Neural progenitor cell (in vitro differentiated cells): ENCODE measurements at regions not wholly inside any gene's neighbourhood (a gene's known extent, or its start where the extent isn't known, plus 50 kb on each side); places are given as distances from the start of the nearest gene placed in this dataset.

ENCODE experiments used
- DNase-seq: peaks from one replicate; pipeline ENCODE4 v3.0.0-alpha.2; 2016; ENCODE audit warnings: low spot score
- H2AFZ ChIP-seq: fragments of 200-600 bp; sonication (generic); replicated peaks from 2 replicates; pipeline ENCODE4 v1.6.1; 2016; ENCODE audit warnings: antibody characterized with exemption
- H3F3A ChIP-seq: fragments of 200-600 bp; sonication (generic); 2 replicates; pipeline ENCODE4 v1.6.1; 2016; ENCODE audit warnings: antibody characterized with exemption, low read depth
- H3K27ac ChIP-seq: fragments of 200-600 bp; sonication (generic); 2 replicates; pipeline ENCODE4 v1.5.1; 2016; ENCODE audit warnings: mild to moderate bottlenecking
- H3K27me3 ChIP-seq: fragments of 200-600 bp; sonication (generic); 2 replicates; pipeline ENCODE4 v1.6.1; 2016; ENCODE audit warnings: mild to moderate bottlenecking, moderate library complexity
- H3K36me3 ChIP-seq: fragments of 200-600 bp; sonication (generic); 2 replicates; pipeline ENCODE4 v1.5.1; 2016
- H3K4me1 ChIP-seq: fragments of 200-600 bp; sonication (generic); 2 replicates; pipeline ENCODE4 v1.6.1; 2016; ENCODE audit warnings: mixed run types
- H3K4me2 ChIP-seq: fragments of 200-600 bp; sonication (generic); 2 replicates; pipeline ENCODE4 v1.6.1; 2016
- H3K4me3 ChIP-seq: fragments of 200-600 bp; sonication (generic); 2 replicates; pipeline ENCODE4 v1.5.1; 2016
- H3K79me2 ChIP-seq: fragments of 200-600 bp; sonication (generic); 2 replicates; pipeline ENCODE4 v1.6.1; 2016; ENCODE audit warnings: low read depth
- H3K9ac ChIP-seq: fragments of 200-600 bp; sonication (generic); 2 replicates; pipeline ENCODE4 v1.6.1; 2016
- H3K9me3 ChIP-seq: fragments of 200-600 bp; sonication (generic); 2 replicates; pipeline ENCODE4 v1.5.1; 2016; ENCODE audit warnings: low read depth
- H4K20me1 ChIP-seq: fragments of 200-600 bp; sonication (generic); 2 replicates; pipeline ENCODE4 v1.6.1; 2016; ENCODE audit warnings: low read depth
- H3K27ac Mint-ChIP-seq: 3 replicates; pipeline ENCODE4 v1.8.0; 2021; ENCODE audit warnings: mixed read lengths
- H3K27me3 Mint-ChIP-seq: 2 replicates; pipeline ENCODE4 v1.8.0; 2022; ENCODE audit warnings: low read depth, mild to moderate bottlenecking, inconsistent platforms, moderate library complexity, mixed read lengths; ENCODE audit not compliant: insufficient read depth
- H3K36me3 Mint-ChIP-seq: 3 replicates; pipeline ENCODE4 v1.8.0; 2021; ENCODE audit warnings: mixed read lengths
- H3K4me1 Mint-ChIP-seq: 3 replicates; pipeline ENCODE4 v1.8.0; 2021; ENCODE audit warnings: mixed read lengths
- H3K4me3 Mint-ChIP-seq: 3 replicates; pipeline ENCODE4 v1.8.0; 2021; ENCODE audit warnings: mild to moderate bottlenecking, moderate library complexity, mixed read lengths
- H3K9me3 Mint-ChIP-seq: 3 replicates; pipeline ENCODE4 v1.8.0; 2020; ENCODE audit warnings: mixed read lengths
- EZH2 ChIP-seq: fragments of 200-600 bp; sonication (generic); IDR thresholded peaks from 2 replicates; pipeline ENCODE4 v1.6.1; 2017; ENCODE audit warnings: antibody characterized with exemption, mild to moderate bottlenecking, moderate library complexity
- EZH2phosphoT487 ChIP-seq: fragments of 200-600 bp; sonication (generic); IDR thresholded peaks from 2 replicates; pipeline ENCODE4 v1.6.1; 2017; ENCODE audit warnings: antibody characterized with exemption
- TF ChIP-seq, protein P1 (sequence below): fragments of 200-600 bp; sonication (generic); IDR thresholded peaks from 2 replicates; pipeline ENCODE4 v1.5.1; 2017; ENCODE audit warnings: antibody characterized with exemption, mild to moderate bottlenecking

DNA sequence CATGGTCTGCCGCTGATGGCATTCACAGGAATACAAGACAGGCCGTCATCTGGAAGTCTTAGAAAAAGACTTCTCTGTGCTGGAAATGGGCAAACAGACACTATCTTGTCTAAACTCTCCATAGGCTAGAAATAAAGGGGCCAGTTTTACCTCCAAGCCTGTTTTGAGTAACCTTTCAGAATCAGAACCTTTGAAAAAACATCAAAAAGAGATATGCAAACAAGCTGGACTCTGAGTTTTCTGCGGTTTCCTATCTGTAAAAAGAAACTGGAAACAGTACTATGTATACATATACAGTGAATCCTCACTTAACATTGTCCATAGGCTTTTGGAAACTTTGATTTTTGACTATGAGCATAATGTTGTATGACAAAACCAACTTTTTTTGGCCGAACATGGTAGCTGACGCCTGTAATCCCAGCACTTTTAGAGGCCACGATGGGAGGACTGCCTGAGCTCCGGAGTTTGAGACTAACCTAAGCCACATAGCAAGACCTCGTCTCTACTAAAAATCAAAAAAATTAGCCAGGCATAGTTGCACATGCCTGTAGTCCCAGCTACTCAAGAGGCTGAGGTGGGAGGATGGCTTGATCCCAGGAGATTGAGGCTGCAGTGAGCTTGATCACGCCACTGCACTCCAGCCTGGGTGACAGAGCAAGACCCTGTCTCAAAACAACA is 92.9 kb upstream of the MAX start:
- H3K36me3 Mint-ChIP-seq = no peaks in the 10 kb centered on the region
- H3K27me3 Mint-ChIP-seq = peaks cover 13% of the 10 kb centered on the region

DNA sequence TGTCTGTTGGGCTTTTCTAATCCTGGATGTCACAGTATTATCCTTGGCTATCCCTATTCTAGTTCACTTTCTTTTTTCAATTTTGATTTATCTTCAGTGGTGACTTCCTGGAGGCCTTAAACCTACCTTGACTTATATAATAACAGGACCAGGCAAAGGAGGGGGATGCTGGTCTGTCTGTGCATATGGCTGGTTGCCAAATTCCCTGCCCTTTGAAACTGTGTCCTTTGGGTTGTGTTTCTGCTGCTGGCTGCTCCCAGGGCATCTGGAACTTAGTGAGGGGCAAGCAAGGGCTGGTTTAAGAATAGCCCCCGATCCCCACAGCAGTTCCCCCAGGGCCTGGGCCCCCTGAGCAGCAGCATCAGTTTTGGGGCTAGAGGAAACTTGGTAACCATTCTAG is 96.0 kb upstream of the MAX start:
- peaks cover 6% of the 10 kb centered on the region for H3K27me3 Mint-ChIP-seq
- H3K79me2 ChIP-seq = no peaks in the 10 kb centered on the region
- H3F3A ChIP-seq = no peaks in the 10 kb centered on the region
- no peak overlapping the region for H3K27ac ChIP-seq
- no peaks in the 10 kb centered on the region for H3K4me1 Mint-ChIP-seq
- no peaks in the 10 kb centered on the region for H4K20me1 ChIP-seq
- peaks cover 4% of the 10 kb centered on the region for H3K9me3 Mint-ChIP-seq
- H3K4me3 ChIP-seq = no peak overlapping the region
- no peaks in the 10 kb centered on the region for H3K27me3 ChIP-seq
- H3K4me1 ChIP-seq = no peaks in the 10 kb centered on the region
- no peaks in the 10 kb centered on the region for H3K36me3 ChIP-seq
- TF ChIP-seq EZH2phosphoT487 (no peak), EZH2 (no peak)
- TF ChIP-seq, protein P1, sequence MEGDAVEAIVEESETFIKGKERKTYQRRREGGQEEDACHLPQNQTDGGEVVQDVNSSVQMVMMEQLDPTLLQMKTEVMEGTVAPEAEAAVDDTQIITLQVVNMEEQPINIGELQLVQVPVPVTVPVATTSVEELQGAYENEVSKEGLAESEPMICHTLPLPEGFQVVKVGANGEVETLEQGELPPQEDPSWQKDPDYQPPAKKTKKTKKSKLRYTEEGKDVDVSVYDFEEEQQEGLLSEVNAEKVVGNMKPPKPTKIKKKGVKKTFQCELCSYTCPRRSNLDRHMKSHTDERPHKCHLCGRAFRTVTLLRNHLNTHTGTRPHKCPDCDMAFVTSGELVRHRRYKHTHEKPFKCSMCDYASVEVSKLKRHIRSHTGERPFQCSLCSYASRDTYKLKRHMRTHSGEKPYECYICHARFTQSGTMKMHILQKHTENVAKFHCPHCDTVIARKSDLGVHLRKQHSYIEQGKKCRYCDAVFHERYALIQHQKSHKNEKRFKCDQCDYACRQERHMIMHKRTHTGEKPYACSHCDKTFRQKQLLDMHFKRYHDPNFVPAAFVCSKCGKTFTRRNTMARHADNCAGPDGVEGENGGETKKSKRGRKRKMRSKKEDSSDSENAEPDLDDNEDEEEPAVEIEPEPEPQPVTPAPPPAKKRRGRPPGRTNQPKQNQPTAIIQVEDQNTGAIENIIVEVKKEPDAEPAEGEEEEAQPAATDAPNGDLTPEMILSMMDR = no peak
- no peak overlapping the region for H3K4me2 ChIP-seq
- no peak overlapping the region for H3K9ac ChIP-seq
- no peak overlapping the region for H2AFZ ChIP-seq
- no peak overlapping the region for H3K4me3 Mint-ChIP-seq
- no peaks in the 10 kb centered on the region for H3K9me3 ChIP-seq
- H3K36me3 Mint-ChIP-seq = no peaks in the 10 kb centered on the region
- no peak overlapping the region for H3K27ac Mint-ChIP-seq
- no peak for DNase-seq

More for the DNA sequence above, 92.9 kb upstream of the MAX start:
- H3K27me3 ChIP-seq = peaks cover 3% of the 10 kb centered on the region
- Mint-ChIP-seq H3K27ac (no peak overlapping the region), H3K4me1 (no peaks in the 10 kb centered on the region), H3K9me3 (peaks cover 3% of the 10 kb centered on the region), H3K4me3 (no peak overlapping the region)
- H4K20me1 ChIP-seq = no peaks in the 10 kb centered on the region
- H3K4me2 ChIP-seq = no peak overlapping the region
- no peak overlapping the region for H2AFZ ChIP-seq
- no peaks in the 10 kb centered on the region for H3K36me3 ChIP-seq
- TF ChIP-seq EZH2 (no peak), EZH2phosphoT487 (no peak)
- H3K9ac ChIP-seq = no peak overlapping the region
- H3K4me1 ChIP-seq = no peaks in the 10 kb centered on the region
- no peak overlapping the region for H3K27ac ChIP-seq
- no peaks in the 10 kb centered on the region for H3F3A ChIP-seq
- H3K79me2 ChIP-seq = no peaks in the 10 kb centered on the region
- H3K4me3 ChIP-seq = no peak overlapping the region
- no peaks in the 10 kb centered on the region for H3K9me3 ChIP-seq
- DNase-seq = no peak

DNA sequence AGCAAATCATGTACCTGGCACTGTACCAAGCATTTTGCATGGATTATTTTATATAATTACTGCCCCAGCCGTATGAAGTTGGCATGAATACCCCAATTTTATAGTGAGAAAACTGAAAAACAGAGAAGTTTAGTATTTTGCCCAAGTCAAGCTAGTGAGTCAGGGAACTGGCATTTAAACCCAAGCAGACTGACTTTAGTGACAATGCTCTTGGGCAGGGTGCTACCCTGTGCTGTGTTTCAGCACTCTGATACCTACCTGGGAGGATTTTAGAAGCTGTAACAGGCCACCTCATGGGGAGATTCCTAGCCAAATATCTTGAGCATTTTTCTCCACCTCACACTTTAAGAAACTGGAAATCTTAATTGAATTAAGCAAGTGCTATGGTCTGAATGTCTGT is 98.1 kb upstream of the MAX start:
- Histone ChIP-seq H3K9me3 (no peaks in the 10 kb centered on the region), H2AFZ (no peak overlapping the region), H3K4me3 (no peak overlapping the region), H3K36me3 (no peaks in the 10 kb centered on the region), H3K27ac (no peak overlapping the region), H3K4me1 (peaks cover 2% of the 10 kb centered on the region), H3K4me2 (no peak overlapping the region), H3K9ac (no peak overlapping the region), H3K27me3 (no peaks in the 10 kb centered on the region), H3K79me2 (no peaks in the 10 kb centered on the region), H4K20me1 (no peaks in the 10 kb centered on the region), H3F3A (no peaks in the 10 kb centered on the region)
- H3K36me3 Mint-ChIP-seq = no peaks in the 10 kb centered on the region
- peaks cover 13% of the 10 kb centered on the region for H3K27me3 Mint-ChIP-seq
- H3K4me3 Mint-ChIP-seq = no peak overlapping the region
- DNase-seq = no peak
- H3K4me1 Mint-ChIP-seq = peaks cover 8% of the 10 kb centered on the region
- H3K27ac Mint-ChIP-seq = peak overlapping the region; percentile 21
- TF ChIP-seq, protein P1 = no peak
- TF ChIP-seq EZH2phosphoT487 (no peak), EZH2 (no peak)
- peaks cover 4% of the 10 kb centered on the region for H3K9me3 Mint-ChIP-seq

DNA sequence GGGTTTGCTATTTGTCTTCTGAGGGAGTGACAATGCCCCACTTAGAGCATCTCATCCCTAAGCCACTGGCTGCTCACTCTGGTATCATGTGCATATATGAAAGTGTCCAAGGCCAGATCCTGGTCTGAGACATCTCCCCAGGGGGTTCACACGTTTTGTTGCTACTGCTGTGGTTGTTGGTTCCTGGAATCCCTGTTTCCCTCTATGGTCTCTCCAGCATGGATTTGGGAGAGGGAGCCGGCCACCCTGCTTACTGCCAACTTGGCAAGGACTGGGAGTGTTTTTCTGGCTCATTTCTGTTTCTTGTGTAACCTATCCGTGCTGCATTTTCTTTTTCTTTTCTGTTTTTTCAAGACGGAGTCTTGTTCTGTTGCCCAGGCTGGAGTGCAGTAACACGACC is 101.3 kb upstream of the MAX start:
- Mint-ChIP-seq H3K36me3 (no peaks in the 10 kb centered on the region), H3K9me3 (peaks cover 7% of the 10 kb centered on the region), H3K27ac (no peak overlapping the region), H3K4me3 (no peak overlapping the region), H3K4me1 (peaks cover 14% of the 10 kb centered on the region), H3K27me3 (peaks cover 19% of the 10 kb centered on the region)
- H3K36me3 ChIP-seq = no peaks in the 10 kb centered on the region
- TF ChIP-seq EZH2phosphoT487 (no peak), EZH2 (no peak)
- TF ChIP-seq, protein P1 = no peak
- H3K4me2 ChIP-seq = no peak overlapping the region
- no peak for DNase-seq
- no peaks in the 10 kb centered on the region for H3K9me3 ChIP-seq
- no peak overlapping the region for H2AFZ ChIP-seq
- H3K27me3 ChIP-seq = no peaks in the 10 kb centered on the region
- H3K4me3 ChIP-seq = no peak overlapping the region
- no peaks in the 10 kb centered on the region for H4K20me1 ChIP-seq
- no peak overlapping the region for H3K9ac ChIP-seq
- no peaks in the 10 kb centered on the region for H3K79me2 ChIP-seq
- no peaks in the 10 kb centered on the region for H3F3A ChIP-seq
- H3K27ac ChIP-seq = no peak overlapping the region
- peaks cover 5% of the 10 kb centered on the region for H3K4me1 ChIP-seq
